ENCODE measurements at regions not wholly inside any gene's neighbourhood (a gene's known extent, or its start where the extent isn't known, plus 50 kb on each side); places are given as distances from the start of the nearest gene placed in this dataset.

DNA sequence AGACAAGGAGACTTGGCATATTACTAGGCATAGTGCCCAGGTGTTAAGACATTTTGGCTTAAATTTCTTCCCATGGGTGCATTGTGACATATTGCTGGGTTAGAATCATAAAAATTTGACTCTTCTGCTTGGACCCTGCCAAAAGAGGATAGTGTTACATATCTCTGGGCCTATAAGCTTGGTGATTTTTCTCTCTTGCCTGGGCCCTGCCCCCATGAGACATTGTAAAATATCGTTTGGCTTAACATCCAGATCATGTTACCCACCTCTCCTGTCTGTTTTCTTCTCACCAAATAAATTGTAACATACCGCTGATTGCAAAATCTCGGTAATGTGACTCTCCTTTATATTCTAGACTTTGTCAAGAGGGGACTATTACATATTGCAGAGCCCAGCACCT, 836.4 kb upstream of the TSPY4 start:
- TF ChIP-seq POLR2A (IDR thresholded peaks at IDR 0.05) = no peak
- no peak for TF ChIP-seq POLR2AphosphoS5 (IDR thresholded peaks at IDR 0.05)
- no peak for TF ChIP-seq CTCF (IDR thresholded peaks at IDR 0.05 in 8 of 11, conservative IDR thresholded peaks at IDR 0.05 in 3 of 11)

Measured in spleen (tissue), 7 donors.